ENCODE measurements at regions not wholly inside any gene's neighbourhood (a gene's known extent, or its start where the extent isn't known, plus 50 kb on each side); places are given as distances from the start of the nearest gene placed in this dataset.

GRCh38 chr13:70938462-70938861 lies 830.2 kb upstream of the KLHL1 start:
- Histone ChIP-seq H3K9ac (ENCODE audit: low read length) (no peak overlapping the region), H3K9me3 (ENCODE audit: insufficient read depth, low read length) (no peaks in the 10 kb centered on the region), H3K79me2 (ENCODE audit: low read length) (no peaks in the 10 kb centered on the region), H3K4me3 (ENCODE audit: low read length) (no peak overlapping the region), H3K27ac (ENCODE audit: low read length) (no peak overlapping the region), H3K4me2 (ENCODE audit: low read length) (no peak overlapping the region), H3K4me1 (ENCODE audit: low read length) (peaks cover 11% of the 10 kb centered on the region), H3K27me3 (ENCODE audit: low read depth, low read length) (no peaks in the 10 kb centered on the region), H3K36me3 (replicated peaks; ENCODE audit: low read depth, low read length) (no peaks in the 10 kb centered on the region), H2AFZ (ENCODE audit: low read depth, low read length) (no peak overlapping the region), H4K20me1 (ENCODE audit: insufficient read depth, low read length) (no peaks in the 10 kb centered on the region)
- TF ChIP-seq EZH2phosphoT487 (IDR thresholded peaks at IDR 0.05; ENCODE audit: low read depth), result no peak
- TF ChIP-seq CTCF (IDR thresholded peaks at IDR 0.05; ENCODE audit: low read depth, low read length), result no peak

- TF ChIP-seq CTCF (IDR thresholded peaks at IDR 0.05; ENCODE audit: low read depth, low read length) (no peak), EZH2phosphoT487 (IDR thresholded peaks at IDR 0.05; ENCODE audit: low read depth) (no peak)
- peaks cover 19% of the 10 kb centered on the region for H3K4me1 ChIP-seq (ENCODE audit: low read length)
- no peaks in the 10 kb centered on the region for H4K20me1 ChIP-seq (ENCODE audit: insufficient read depth, low read length)
- H3K9me3 ChIP-seq (ENCODE audit: insufficient read depth, low read length), result no peaks in the 10 kb centered on the region
- no peak overlapping the region for H3K4me2 ChIP-seq (ENCODE audit: low read length)
- H3K79me2 ChIP-seq (ENCODE audit: low read length), result no peaks in the 10 kb centered on the region
- H3K27me3 ChIP-seq (ENCODE audit: low read depth, low read length), result no peaks in the 10 kb centered on the region
- no peak overlapping the region for H3K27ac ChIP-seq (ENCODE audit: low read length)
- H3K4me3 ChIP-seq (ENCODE audit: low read length), result no peak overlapping the region
- no peak overlapping the region for H3K9ac ChIP-seq (ENCODE audit: low read length)
- no peak overlapping the region for H2AFZ ChIP-seq (ENCODE audit: low read depth, low read length)
- H3K36me3 ChIP-seq (replicated peaks; ENCODE audit: low read depth, low read length), result no peaks in the 10 kb centered on the region
Observed at GRCh38 chr13:70932511-70932910, 824.3 kb upstream of the KLHL1 start.

- H4K20me1 ChIP-seq (ENCODE audit: insufficient read depth, low read length), result no peaks in the 10 kb centered on the region
- H3K79me2 ChIP-seq (ENCODE audit: low read length), result no peaks in the 10 kb centered on the region
- H3K4me1 ChIP-seq (ENCODE audit: low read length), result peaks cover 15% of the 10 kb centered on the region
- H3K27ac ChIP-seq (ENCODE audit: low read length), result no peak overlapping the region
- no peaks in the 10 kb centered on the region for H3K9me3 ChIP-seq (ENCODE audit: insufficient read depth, low read length)
- H3K4me3 ChIP-seq (ENCODE audit: low read length), result no peak overlapping the region
- no peaks in the 10 kb centered on the region for H3K27me3 ChIP-seq (ENCODE audit: low read depth, low read length)
- H3K36me3 ChIP-seq (replicated peaks; ENCODE audit: low read depth, low read length), result no peaks in the 10 kb centered on the region
- H3K4me2 ChIP-seq (ENCODE audit: low read length), result no peak overlapping the region
- no peak overlapping the region for H3K9ac ChIP-seq (ENCODE audit: low read length)
- TF ChIP-seq CTCF (IDR thresholded peaks at IDR 0.05; ENCODE audit: low read depth, low read length) (no peak), EZH2phosphoT487 (IDR thresholded peaks at IDR 0.05; ENCODE audit: low read depth) (no peak)
- H2AFZ ChIP-seq (ENCODE audit: low read depth, low read length), result no peak overlapping the region
Observed at GRCh38 chr13:70923863-70924752, 815.9 kb upstream of the KLHL1 start.

- Histone ChIP-seq H3K36me3 (replicated peaks; ENCODE audit: low read depth, low read length) (no peaks in the 10 kb centered on the region), H3K27ac (ENCODE audit: low read length) (no peak overlapping the region), H3K4me2 (ENCODE audit: low read length) (no peak overlapping the region), H3K4me1 (ENCODE audit: low read length) (no peaks in the 10 kb centered on the region), H3K27me3 (ENCODE audit: low read depth, low read length) (no peaks in the 10 kb centered on the region), H3K9me3 (ENCODE audit: insufficient read depth, low read length) (no peaks in the 10 kb centered on the region), H4K20me1 (ENCODE audit: insufficient read depth, low read length) (no peaks in the 10 kb centered on the region), H3K4me3 (ENCODE audit: low read length) (no peak overlapping the region), H3K9ac (ENCODE audit: low read length) (no peak overlapping the region), H2AFZ (ENCODE audit: low read depth, low read length) (no peak overlapping the region), H3K79me2 (ENCODE audit: low read length) (no peaks in the 10 kb centered on the region)
- TF ChIP-seq EZH2phosphoT487 (IDR thresholded peaks at IDR 0.05; ENCODE audit: low read depth) (no peak), CTCF (IDR thresholded peaks at IDR 0.05; ENCODE audit: low read depth, low read length) (no peak)
Observed at GRCh38 chr13:70911286-70911685, 803.0 kb upstream of the KLHL1 start.

Measured in OCI-LY3 (cell line).